ENCODE measurements at regions not wholly inside any gene's neighbourhood (a gene's known extent, or its start where the extent isn't known, plus 50 kb on each side); places are given as distances from the start of the nearest gene placed in this dataset.

- TF ChIP-seq EZH2 (IDR thresholded peaks at IDR 0.05; ENCODE audit: low read depth, unreplicated experiment) (no peak), ZNF331 (CRISPR knock-in tag; IDR thresholded peaks at IDR 0.05; ENCODE audit: low read depth) (no peak)
Observed at GRCh38 chr2:157036726-157037125, 220.8 kb upstream of the GALNT5 start (continued).

GRCh38 chr2:157043786-157044185, 213.7 kb upstream of the GALNT5 start:
- no peaks in the 10 kb centered on the region for H3K36me3 ChIP-seq (ENCODE audit: insufficient read depth)
- no peaks in the 10 kb centered on the region for H3K4me1 ChIP-seq (ENCODE audit: insufficient read depth)
- H3K9me2 ChIP-seq (ENCODE audit: insufficient read depth), result no peaks in the 10 kb centered on the region
- TF ChIP-seq ETS1 (IDR thresholded peaks at IDR 0.05) (no peak), EZH2phosphoT487 (IDR thresholded peaks at IDR 0.05; ENCODE audit: unreplicated experiment) (no peak), CTCF (conservative IDR thresholded peaks at IDR 0.05; ENCODE audit: low read depth in 2 of 2) (no peak), REST (IDR thresholded peaks at IDR 0.05; ENCODE audit: unreplicated experiment) (no peak), ZNF462 (CRISPR knock-in tag; IDR thresholded peaks at IDR 0.05) (no peak), NANOG (IDR thresholded peaks at IDR 0.05; ENCODE audit: borderline replicate concordance) (no peak), STAT1 (IDR thresholded peaks at IDR 0.05; ENCODE audit: unreplicated experiment) (no peak), ZNF331 (CRISPR knock-in tag; IDR thresholded peaks at IDR 0.05; ENCODE audit: low read depth) (no peak), EZH2 (IDR thresholded peaks at IDR 0.05; ENCODE audit: low read depth, unreplicated experiment) (no peak), ZNF114 (CRISPR knock-in tag; IDR thresholded peaks at IDR 0.05) (no peak), POLR2AphosphoS5 (IDR thresholded peaks at IDR 0.05; ENCODE audit: low read depth) (no peak), CREB1 (CRISPR knock-in tag; IDR thresholded peaks at IDR 0.05; ENCODE audit: low read depth) (no peak), JUNB (IDR thresholded peaks at IDR 0.05; ENCODE audit: unreplicated experiment) (no peak)
- H3K27me3 ChIP-seq (ENCODE audit: insufficient read depth), result no peaks in the 10 kb centered on the region
- Mint-ChIP-seq H3K27ac (no peak overlapping the region), H3K4me3 (no peak overlapping the region), H3K9me3 (no peaks in the 10 kb centered on the region), H3K36me3 (ENCODE audit: low read depth) (no peaks in the 10 kb centered on the region), H3K4me1 (no peaks in the 10 kb centered on the region), H3K27me3 (ENCODE audit: insufficient read depth, low read depth, poor library complexity) (no peaks in the 10 kb centered on the region)
- H3K27ac ChIP-seq (ENCODE audit: low read depth), result no peak overlapping the region
- no peaks in the 10 kb centered on the region for H3K79me2 ChIP-seq (replicated peaks; ENCODE audit: insufficient read depth)
- H3F3A ChIP-seq (replicated peaks; ENCODE audit: low read depth), result no peaks in the 10 kb centered on the region
- no peak overlapping the region for H2AFZ ChIP-seq
- DNase-seq (ENCODE audit: low spot score) (no peak), ATAC-seq (no peak)
- no peak overlapping the region for H3K4me3 ChIP-seq
- no peaks in the 10 kb centered on the region for H4K20me1 ChIP-seq (replicated peaks; ENCODE audit: insufficient read depth)
- no peak overlapping the region for H3K4me2 ChIP-seq
